Lower leg skin (tissue), 3 donors: ENCODE measurements at regions not wholly inside any gene's neighbourhood (a gene's known extent, or its start where the extent isn't known, plus 50 kb on each side); places are given as distances from the start of the nearest gene placed in this dataset.

ENCODE experiments used
- POLR2A ChIP-seq, 2 donors: fragments of 450-650 bp; IDR thresholded peaks; one replicate each; pipeline ENCODE4 v1.6.1; 2016 to 2017; ENCODE audit warnings: antibody characterized with exemption in 2 of 2, mild to moderate bottlenecking in 1 of 2, moderate library complexity in 1 of 2
- TF ChIP-seq, protein P1 (sequence below), 3 donors: fragments of 450-650 bp; IDR thresholded peaks; one replicate each; pipeline ENCODE4 v1.5.1; 2016; ENCODE audit warnings: antibody characterized with exemption in 3 of 3, mild to moderate bottlenecking in 3 of 3, moderate library complexity in 2 of 3

GRCh38 chr21:23111070-23111600, 2112.9 kb downstream of the NCAM2 start:
- TF ChIP-seq, protein P1, sequence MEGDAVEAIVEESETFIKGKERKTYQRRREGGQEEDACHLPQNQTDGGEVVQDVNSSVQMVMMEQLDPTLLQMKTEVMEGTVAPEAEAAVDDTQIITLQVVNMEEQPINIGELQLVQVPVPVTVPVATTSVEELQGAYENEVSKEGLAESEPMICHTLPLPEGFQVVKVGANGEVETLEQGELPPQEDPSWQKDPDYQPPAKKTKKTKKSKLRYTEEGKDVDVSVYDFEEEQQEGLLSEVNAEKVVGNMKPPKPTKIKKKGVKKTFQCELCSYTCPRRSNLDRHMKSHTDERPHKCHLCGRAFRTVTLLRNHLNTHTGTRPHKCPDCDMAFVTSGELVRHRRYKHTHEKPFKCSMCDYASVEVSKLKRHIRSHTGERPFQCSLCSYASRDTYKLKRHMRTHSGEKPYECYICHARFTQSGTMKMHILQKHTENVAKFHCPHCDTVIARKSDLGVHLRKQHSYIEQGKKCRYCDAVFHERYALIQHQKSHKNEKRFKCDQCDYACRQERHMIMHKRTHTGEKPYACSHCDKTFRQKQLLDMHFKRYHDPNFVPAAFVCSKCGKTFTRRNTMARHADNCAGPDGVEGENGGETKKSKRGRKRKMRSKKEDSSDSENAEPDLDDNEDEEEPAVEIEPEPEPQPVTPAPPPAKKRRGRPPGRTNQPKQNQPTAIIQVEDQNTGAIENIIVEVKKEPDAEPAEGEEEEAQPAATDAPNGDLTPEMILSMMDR (IDR thresholded peaks at IDR 0.05), result no peak
- no peak for TF ChIP-seq POLR2A (IDR thresholded peaks at IDR 0.05)
